Loucy (cell line): ENCODE measurements at regions not wholly inside any gene's neighbourhood (a gene's known extent, or its start where the extent isn't known, plus 50 kb on each side); places are given as distances from the start of the nearest gene placed in this dataset.

Experiments used
- CTCF ChIP-seq: fragments of 200-600 bp; sonication (generic); conservative IDR thresholded peaks from 2 replicates; pipeline ENCODE4 v1.5.1; 2014; ENCODE audit warnings: mild to moderate bottlenecking, antibody characterized with exemption, low read length
- EZH2phosphoT487 ChIP-seq: fragments of 200-600 bp; IDR thresholded peaks from 2 replicates; pipeline ENCODE4 v1.6.1; 2018; ENCODE audit warnings: antibody characterized with exemption, mild to moderate bottlenecking, moderate library complexity, borderline replicate concordance

- TF ChIP-seq CTCF (no peak), EZH2phosphoT487 (no peak)
Observed at GRCh38 chr3:181629711-181630110, 82.0 kb upstream of the SOX2 start.
